OCI-LY3 (cell line): ENCODE measurements at regions not wholly inside any gene's neighbourhood (a gene's known extent, or its start where the extent isn't known, plus 50 kb on each side); places are given as distances from the start of the nearest gene placed in this dataset.

ENCODE experiments used
- H2AFZ ChIP-seq: fragments of 200-600, 300-600 bp; shearing (Covaris generic); 2 replicates; pipeline ENCODE4 v1.6.0; 2014; ENCODE audit warnings: antibody characterized with exemption, low read depth, low read length
- H3K27ac ChIP-seq: fragments of 200-600, 300-600 bp; sonication (generic); 2 replicates; pipeline ENCODE4 v1.5.1; 2014; ENCODE audit warnings: mild to moderate bottlenecking, low read length, moderate library complexity, mixed read lengths
- H3K27me3 ChIP-seq: fragments of 200-600, 300-600 bp; sonication (generic); 2 replicates; pipeline ENCODE4 v1.6.1; 2014; ENCODE audit warnings: low read depth, low read length, mixed read lengths
- H3K36me3 ChIP-seq: fragments of 200-600, 300-600 bp; sonication (generic); replicated peaks from 2 replicates; pipeline ENCODE3; 2014; ENCODE audit warnings: low read depth, low read length, mixed read lengths
- H3K4me1 ChIP-seq: fragments of 300-600, 200-600 bp; sonication (generic); 2 replicates; pipeline ENCODE4 v1.6.1; 2014; ENCODE audit warnings: low read length, mixed read lengths
- H3K4me2 ChIP-seq: fragments of 200-600, 300-600 bp; sonication (generic); 2 replicates; pipeline ENCODE4 v1.6.1; 2014; ENCODE audit warnings: low read length, mixed read lengths
- H3K4me3 ChIP-seq: fragments of 300-600, 200-600 bp; sonication (generic); 2 replicates; pipeline ENCODE4 v1.5.1; 2014; ENCODE audit warnings: antibody characterized with exemption, mild to moderate bottlenecking, low read length, moderate library complexity
- H3K79me2 ChIP-seq: fragments of 300-600, 200-600 bp; shearing (Covaris generic); 2 replicates; pipeline ENCODE4 v1.6.1; 2014; ENCODE audit warnings: mild to moderate bottlenecking, low read length, mixed read lengths
- H3K9ac ChIP-seq: fragments of 300-600, 200-600 bp; shearing (Covaris generic); 2 replicates; pipeline ENCODE4 v1.6.0; 2014; ENCODE audit warnings: mild to moderate bottlenecking, low read length, moderate library complexity
- H3K9me3 ChIP-seq: fragments of 200-600, 300-600 bp; shearing (Covaris generic); 2 replicates; pipeline ENCODE4 v1.6.1; 2014; ENCODE audit warnings: low read length, mixed read lengths; ENCODE audit not compliant: insufficient read depth
- H4K20me1 ChIP-seq: fragments of 200-600, 300-600 bp; sonication (generic); 2 replicates; pipeline ENCODE4 v1.6.1; 2016; ENCODE audit warnings: low read length, mixed read lengths; ENCODE audit not compliant: insufficient read depth
- EZH2phosphoT487 ChIP-seq: fragments of 200-600 bp; shearing (Covaris generic); IDR thresholded peaks from 2 replicates; pipeline ENCODE4 v1.6.1; 2018; ENCODE audit warnings: antibody characterized with exemption, mixed run types, low read depth
- TF ChIP-seq, protein P1 (sequence below): fragments of 200-600, 300-600 bp; sonication (generic); IDR thresholded peaks from 2 replicates; pipeline ENCODE4 v1.5.1; 2014; ENCODE audit warnings: antibody characterized with exemption, low read length, low read depth

DNA sequence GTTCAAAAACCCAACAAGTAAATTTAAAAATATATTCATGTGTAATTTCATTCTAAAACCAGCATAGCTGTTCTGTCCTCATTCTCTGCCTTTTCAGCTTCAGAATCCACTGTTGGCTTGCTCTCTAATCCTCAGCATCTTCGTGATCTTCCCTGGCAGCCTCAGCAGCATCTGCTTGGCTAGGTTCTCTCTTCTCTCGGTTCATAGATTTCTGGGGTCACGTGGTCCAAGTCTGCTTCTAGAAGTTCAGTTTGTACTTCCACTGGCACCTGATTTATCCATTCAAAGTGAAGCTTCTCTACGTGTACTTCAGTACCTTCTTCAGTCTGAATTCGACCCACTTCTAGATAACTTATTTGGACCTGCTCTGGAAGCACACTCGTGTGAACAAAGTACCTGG lies 245.7 kb downstream of the EPM2A start:
- Histone ChIP-seq H3K36me3 (no peaks in the 10 kb centered on the region), H3K9me3 (no peaks in the 10 kb centered on the region), H3K27ac (no peak overlapping the region), H2AFZ (no peak overlapping the region), H4K20me1 (no peaks in the 10 kb centered on the region), H3K27me3 (no peaks in the 10 kb centered on the region), H3K4me1 (no peaks in the 10 kb centered on the region), H3K4me2 (no peak overlapping the region), H3K79me2 (no peaks in the 10 kb centered on the region), H3K9ac (no peak overlapping the region), H3K4me3 (no peak overlapping the region)
- no peak for TF ChIP-seq EZH2phosphoT487
- TF ChIP-seq, protein P1, sequence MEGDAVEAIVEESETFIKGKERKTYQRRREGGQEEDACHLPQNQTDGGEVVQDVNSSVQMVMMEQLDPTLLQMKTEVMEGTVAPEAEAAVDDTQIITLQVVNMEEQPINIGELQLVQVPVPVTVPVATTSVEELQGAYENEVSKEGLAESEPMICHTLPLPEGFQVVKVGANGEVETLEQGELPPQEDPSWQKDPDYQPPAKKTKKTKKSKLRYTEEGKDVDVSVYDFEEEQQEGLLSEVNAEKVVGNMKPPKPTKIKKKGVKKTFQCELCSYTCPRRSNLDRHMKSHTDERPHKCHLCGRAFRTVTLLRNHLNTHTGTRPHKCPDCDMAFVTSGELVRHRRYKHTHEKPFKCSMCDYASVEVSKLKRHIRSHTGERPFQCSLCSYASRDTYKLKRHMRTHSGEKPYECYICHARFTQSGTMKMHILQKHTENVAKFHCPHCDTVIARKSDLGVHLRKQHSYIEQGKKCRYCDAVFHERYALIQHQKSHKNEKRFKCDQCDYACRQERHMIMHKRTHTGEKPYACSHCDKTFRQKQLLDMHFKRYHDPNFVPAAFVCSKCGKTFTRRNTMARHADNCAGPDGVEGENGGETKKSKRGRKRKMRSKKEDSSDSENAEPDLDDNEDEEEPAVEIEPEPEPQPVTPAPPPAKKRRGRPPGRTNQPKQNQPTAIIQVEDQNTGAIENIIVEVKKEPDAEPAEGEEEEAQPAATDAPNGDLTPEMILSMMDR: no peak

DNA sequence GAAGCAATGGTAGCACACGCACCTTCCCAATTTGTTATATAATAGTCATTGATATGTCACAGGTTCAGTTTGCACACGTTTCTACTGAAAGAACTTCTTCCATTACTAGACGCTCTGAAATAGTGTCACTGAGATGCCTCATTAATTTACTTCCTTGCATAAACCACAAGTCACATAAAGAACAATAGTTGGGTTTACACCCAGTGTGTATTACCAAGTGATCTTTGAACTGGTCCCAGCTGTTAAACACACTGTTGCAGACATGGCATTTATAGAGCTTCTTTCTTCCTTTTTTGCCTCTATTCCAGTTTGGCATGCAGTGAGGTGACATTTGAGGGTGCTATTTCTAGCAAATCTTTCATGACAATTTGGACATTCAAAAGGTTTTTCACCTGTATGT lies 245.3 kb downstream of the EPM2A start:
- H3K4me3 ChIP-seq: no peak overlapping the region
- no peaks in the 10 kb centered on the region for H3K4me1 ChIP-seq
- no peaks in the 10 kb centered on the region for H3K27me3 ChIP-seq
- H2AFZ ChIP-seq: no peak overlapping the region
- H3K27ac ChIP-seq: no peak overlapping the region
- no peaks in the 10 kb centered on the region for H3K36me3 ChIP-seq
- H4K20me1 ChIP-seq: no peaks in the 10 kb centered on the region
- H3K4me2 ChIP-seq: no peak overlapping the region
- H3K79me2 ChIP-seq: no peaks in the 10 kb centered on the region
- TF ChIP-seq EZH2phosphoT487: no peak
- TF ChIP-seq, protein P1: no peak
- no peak overlapping the region for H3K9ac ChIP-seq
- no peaks in the 10 kb centered on the region for H3K9me3 ChIP-seq

DNA sequence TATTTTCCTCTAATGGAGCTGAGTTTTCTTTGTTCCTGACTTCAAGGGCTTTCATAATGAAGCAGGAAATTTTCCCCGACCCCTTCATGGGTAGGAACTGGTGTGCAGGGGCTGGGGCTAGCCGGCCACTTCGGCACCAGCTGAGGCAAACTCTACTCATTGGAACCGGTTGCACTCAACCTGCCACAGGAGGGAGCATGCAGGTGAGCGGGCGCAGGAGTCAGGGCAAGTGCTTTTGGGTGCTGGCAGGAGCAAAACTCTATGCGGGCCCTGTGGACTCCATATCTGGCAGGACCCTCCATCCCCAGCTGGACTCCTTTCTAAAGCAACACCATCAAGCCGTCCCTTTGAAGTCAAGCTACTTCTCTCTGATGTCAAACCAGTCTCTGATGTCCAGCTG lies 244.2 kb downstream of the EPM2A start:
- Histone ChIP-seq H3K4me1 (no peaks in the 10 kb centered on the region), H2AFZ (no peak overlapping the region), H3K9me3 (no peaks in the 10 kb centered on the region), H3K36me3 (no peaks in the 10 kb centered on the region), H4K20me1 (no peaks in the 10 kb centered on the region), H3K27me3 (no peaks in the 10 kb centered on the region), H3K4me2 (no peak overlapping the region), H3K4me3 (no peak overlapping the region), H3K27ac (no peak overlapping the region), H3K9ac (no peak overlapping the region), H3K79me2 (no peaks in the 10 kb centered on the region)
- TF ChIP-seq, protein P1: no peak
- TF ChIP-seq EZH2phosphoT487: no peak

DNA sequence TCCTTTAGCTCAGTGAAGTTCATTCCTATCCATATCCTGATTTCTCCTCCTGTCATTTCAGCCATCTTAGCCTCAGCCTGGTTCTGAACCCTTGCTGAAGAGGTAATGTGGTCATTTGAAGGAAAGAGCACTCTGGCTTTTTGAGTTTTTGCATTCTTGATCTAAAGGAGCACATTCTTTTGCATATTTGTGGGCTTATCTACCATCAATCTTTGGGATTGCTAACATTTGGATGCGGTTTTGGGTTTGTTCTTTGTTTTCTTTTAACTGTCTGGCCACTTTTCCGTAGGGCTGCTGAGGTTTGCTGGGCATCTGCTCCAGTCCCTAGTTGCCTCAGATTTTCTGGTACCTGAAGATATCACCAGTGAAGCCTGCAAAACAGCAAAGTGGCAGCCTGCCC lies 238.3 kb downstream of the EPM2A start:
- TF ChIP-seq EZH2phosphoT487: no peak
- TF ChIP-seq, protein P1: no peak
- no peaks in the 10 kb centered on the region for H3K79me2 ChIP-seq
- H3K4me3 ChIP-seq: no peak overlapping the region
- no peaks in the 10 kb centered on the region for H3K4me1 ChIP-seq
- H3K9ac ChIP-seq: no peak overlapping the region
- no peak overlapping the region for H2AFZ ChIP-seq
- H3K4me2 ChIP-seq: no peak overlapping the region
- H3K9me3 ChIP-seq: no peaks in the 10 kb centered on the region
- no peaks in the 10 kb centered on the region for H3K27me3 ChIP-seq
- no peaks in the 10 kb centered on the region for H3K36me3 ChIP-seq
- no peak overlapping the region for H3K27ac ChIP-seq
- H4K20me1 ChIP-seq: no peaks in the 10 kb centered on the region
